Stomach smooth muscle (tissue), 2 donors: ENCODE measurements at regions not wholly inside any gene's neighbourhood (a gene's known extent, or its start where the extent isn't known, plus 50 kb on each side); places are given as distances from the start of the nearest gene placed in this dataset.

Experiments
- H3K27ac ChIP-seq: one replicate; pipeline ENCODE4 v1.7.0; 2013; ENCODE audit warnings: mild to moderate bottlenecking, low read length, inconsistent platforms
- H3K27me3 ChIP-seq, 2 donors: one replicate each; pipeline ENCODE4 v1.7.0; 2013; ENCODE audit warnings: low read length in 2 of 2; ENCODE audit not compliant: insufficient read depth in 2 of 2, control insufficient read depth in 1 of 2
- H3K36me3 ChIP-seq, 2 donors: one replicate each; pipeline ENCODE4 v1.7.0; 2013; ENCODE audit warnings: low read length in 2 of 2; ENCODE audit not compliant: control insufficient read depth in 2 of 2, insufficient read depth in 2 of 2
- H3K4me1 ChIP-seq: one replicate; pipeline ENCODE4 v1.7.0; 2013; ENCODE audit warnings: low read length; ENCODE audit not compliant: control insufficient read depth, insufficient read depth
- H3K4me3 ChIP-seq, 2 donors: one replicate each; pipeline ENCODE4 v1.7.0; 2013; ENCODE audit warnings: low read length in 2 of 2
- H3K9ac ChIP-seq, 2 donors: one replicate each; pipeline ENCODE4 v1.7.0; 2013; ENCODE audit warnings: low read length in 2 of 2, mild to moderate bottlenecking in 1 of 2
- H3K9me3 ChIP-seq, 2 donors: one replicate each; pipeline ENCODE4 v1.7.0; 2013; ENCODE audit warnings: low read length in 2 of 2; ENCODE audit not compliant: control insufficient read depth in 2 of 2
- donor health status: healthy.
- donor health status: Pancreatic carcinoma.

DNA sequence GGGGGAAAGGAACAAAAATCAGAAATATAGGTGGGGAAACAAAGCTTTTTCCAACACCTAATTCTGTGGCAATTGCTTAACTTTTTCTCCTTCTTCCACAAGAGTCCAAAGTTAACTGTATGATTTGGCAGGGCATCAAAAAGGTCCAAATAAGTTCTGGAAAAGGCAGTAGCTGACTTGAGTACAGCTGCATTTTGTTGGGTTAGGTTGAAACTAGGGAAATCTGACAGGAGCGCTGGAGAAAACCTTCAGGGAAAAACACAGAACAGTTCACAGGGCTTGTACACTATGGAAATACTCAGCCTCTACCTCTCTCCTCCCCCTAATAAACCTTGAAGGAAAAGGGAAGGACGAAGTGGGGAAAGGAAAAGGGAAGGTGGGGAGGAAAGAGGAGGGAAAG is 438.6 kb downstream of the ZEB2 start:
- Histone ChIP-seq H3K9me3 (no peaks in the 10 kb centered on the region), H3K27ac (no peak overlapping the region), H3K9ac (no peak overlapping the region)

GRCh38 chr2:144079803-144080202 is 440.1 kb downstream of the ZEB2 start:
- Histone ChIP-seq H3K9ac (no peak overlapping the region), H3K4me3 (no peak overlapping the region), H3K27me3 (no peaks in the 10 kb centered on the region), H3K36me3 (no peaks in the 10 kb centered on the region), H3K27ac (no peak overlapping the region), H3K4me1 (no peaks in the 10 kb centered on the region), H3K9me3 (no peaks in the 10 kb centered on the region)

More for the DNA sequence above, 438.6 kb downstream of the ZEB2 start:
- no peaks in the 10 kb centered on the region for H3K4me1 ChIP-seq
- no peaks in the 10 kb centered on the region for H3K36me3 ChIP-seq
- no peak overlapping the region for H3K4me3 ChIP-seq
- no peaks in the 10 kb centered on the region for H3K27me3 ChIP-seq

DNA sequence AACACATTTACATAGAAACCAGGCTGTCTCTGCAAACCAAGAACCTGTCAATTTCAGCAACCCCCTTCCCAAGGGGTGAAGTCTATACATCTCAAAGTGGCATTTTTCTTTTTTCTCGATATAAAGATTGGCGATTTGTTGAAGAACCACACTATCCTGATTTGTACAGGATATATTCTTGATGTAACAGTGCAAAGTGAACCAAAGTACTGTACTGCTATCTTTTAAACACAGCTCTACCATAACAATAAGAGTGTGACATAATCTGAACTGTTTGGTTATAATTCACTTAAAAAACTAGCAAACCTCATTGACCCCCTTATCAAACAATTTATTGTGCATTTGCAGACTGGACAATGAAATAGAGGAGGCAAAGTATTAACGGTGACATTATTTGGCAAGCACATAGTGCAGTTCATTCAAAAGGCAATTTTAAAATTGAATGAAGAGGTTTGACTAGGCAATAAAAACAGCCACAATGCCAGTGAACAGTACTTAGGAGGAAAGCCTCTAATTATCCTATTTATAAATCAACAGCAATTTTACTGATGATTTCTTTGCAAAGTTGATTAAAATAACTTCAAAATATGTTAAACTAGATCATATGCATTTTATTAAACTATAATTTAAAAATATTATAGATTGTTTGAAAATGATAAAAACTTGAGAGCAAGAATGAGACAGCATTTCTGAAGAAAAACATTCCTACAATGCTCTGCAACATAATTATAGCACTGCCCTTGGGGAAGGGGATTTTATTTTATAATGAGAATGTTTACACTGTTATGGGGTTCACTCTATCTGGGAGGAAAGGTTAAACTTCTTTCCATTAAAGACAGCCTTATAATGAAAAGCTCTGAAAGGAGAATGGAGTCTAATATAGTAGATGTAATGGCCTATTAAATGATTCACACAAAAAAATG is 440.9 kb downstream of the ZEB2 start:
- no peaks in the 10 kb centered on the region for H3K27me3 ChIP-seq
- H3K27ac ChIP-seq: no peak overlapping the region
- H3K36me3 ChIP-seq: no peaks in the 10 kb centered on the region
- H3K9me3 ChIP-seq: no peaks in the 10 kb centered on the region
- no peak overlapping the region for H3K4me3 ChIP-seq
- no peaks in the 10 kb centered on the region for H3K4me1 ChIP-seq
- no peak overlapping the region for H3K9ac ChIP-seq

DNA sequence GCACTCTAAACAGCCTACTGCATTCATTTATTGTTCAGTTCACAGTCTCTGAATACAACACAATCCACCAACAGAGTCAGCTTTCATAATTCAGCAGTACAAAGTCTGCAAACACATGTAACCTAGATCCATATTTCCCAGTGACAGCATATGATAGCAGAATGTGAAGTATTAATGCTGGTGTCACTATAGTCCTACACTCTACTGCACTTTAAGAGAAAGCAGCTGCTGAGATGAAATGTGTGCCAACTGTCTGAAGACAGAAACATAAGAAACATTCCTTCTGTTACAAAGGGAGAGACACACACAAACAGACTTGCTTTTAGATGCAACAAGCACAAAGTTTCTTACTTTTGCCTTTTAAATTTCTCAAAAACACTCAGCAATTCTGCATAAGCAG is 441.8 kb downstream of the ZEB2 start:
- Histone ChIP-seq H3K27ac (no peak overlapping the region), H3K9ac (no peak overlapping the region), H3K27me3 (no peaks in the 10 kb centered on the region), H3K9me3 (no peaks in the 10 kb centered on the region), H3K36me3 (no peaks in the 10 kb centered on the region), H3K4me3 (no peak overlapping the region), H3K4me1 (no peaks in the 10 kb centered on the region)

GRCh38 chr2:144074450-144074849 is 445.5 kb downstream of the ZEB2 start:
- Histone ChIP-seq H3K9me3 (no peaks in the 10 kb centered on the region), H3K4me1 (no peaks in the 10 kb centered on the region)

GRCh38 chr2:144071461-144071860 is 448.5 kb downstream of the ZEB2 start:
- Histone ChIP-seq H3K36me3 (no peaks in the 10 kb centered on the region), H3K4me1 (no peaks in the 10 kb centered on the region), H3K4me3 (no peak overlapping the region), H3K27ac (no peak overlapping the region), H3K27me3 (no peaks in the 10 kb centered on the region), H3K9ac (no peak overlapping the region), H3K9me3 (no peaks in the 10 kb centered on the region)

More at GRCh38 chr2:144074450-144074849, 445.5 kb downstream of the ZEB2 start:
- Histone ChIP-seq H3K36me3 (no peaks in the 10 kb centered on the region), H3K27me3 (no peaks in the 10 kb centered on the region), H3K9ac (no peak overlapping the region), H3K27ac (no peak overlapping the region), H3K4me3 (no peak overlapping the region)

GRCh38 chr2:144067506-144067905 is 452.4 kb downstream of the ZEB2 start:
- Histone ChIP-seq H3K27ac (no peak overlapping the region), H3K9ac (no peak overlapping the region), H3K9me3 (no peaks in the 10 kb centered on the region), H3K27me3 (no peaks in the 10 kb centered on the region), H3K4me3 (no peak overlapping the region), H3K36me3 (no peaks in the 10 kb centered on the region), H3K4me1 (no peaks in the 10 kb centered on the region)

- no peaks in the 10 kb centered on the region for H3K4me1 ChIP-seq
- H3K27me3 ChIP-seq: no peaks in the 10 kb centered on the region
- no peak overlapping the region for H3K27ac ChIP-seq
- H3K36me3 ChIP-seq: no peaks in the 10 kb centered on the region
- H3K9ac ChIP-seq: no peak overlapping the region
- no peak overlapping the region for H3K4me3 ChIP-seq
- no peaks in the 10 kb centered on the region for H3K9me3 ChIP-seq
Measured at GRCh38 chr2:144063602-144064001, 456.3 kb downstream of the ZEB2 start.

DNA sequence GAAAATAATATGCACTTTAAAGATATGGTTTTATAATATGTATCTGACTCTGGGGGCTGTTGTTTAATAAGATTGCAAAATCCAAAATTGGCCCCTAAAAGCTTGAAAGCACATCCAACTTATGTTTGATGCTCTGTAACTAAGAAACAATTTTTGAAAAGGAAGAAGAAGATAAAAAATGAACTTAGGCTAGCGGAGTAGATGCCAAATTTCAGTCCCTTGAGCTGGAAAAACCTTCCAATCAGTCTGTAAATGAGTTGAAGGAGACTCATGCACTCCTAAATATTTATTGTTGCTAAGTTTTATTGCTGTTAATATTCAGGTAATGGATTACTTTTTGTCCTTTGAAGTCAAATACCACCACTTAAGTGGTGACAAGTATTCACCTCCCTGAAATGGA is 465.0 kb downstream of the ZEB2 start:
- Histone ChIP-seq H3K9ac (no peak overlapping the region), H3K9me3 (no peaks in the 10 kb centered on the region), H3K27ac (no peak overlapping the region), H3K4me3 (no peak overlapping the region), H3K36me3 (no peaks in the 10 kb centered on the region), H3K27me3 (no peaks in the 10 kb centered on the region), H3K4me1 (no peaks in the 10 kb centered on the region)

- Histone ChIP-seq H3K36me3 (no peaks in the 10 kb centered on the region), H3K9me3 (no peaks in the 10 kb centered on the region), H3K4me1 (no peaks in the 10 kb centered on the region), H3K27ac (no peak overlapping the region), H3K9ac (no peak overlapping the region), H3K27me3 (no peaks in the 10 kb centered on the region), H3K4me3 (no peak overlapping the region)
Measured at GRCh38 chr2:144052083-144052482, 467.8 kb downstream of the ZEB2 start.

- no peak overlapping the region for H3K9ac ChIP-seq
- no peaks in the 10 kb centered on the region for H3K27me3 ChIP-seq
- H3K9me3 ChIP-seq: no peaks in the 10 kb centered on the region
- H3K4me3 ChIP-seq: no peak overlapping the region
- H3K4me1 ChIP-seq: no peaks in the 10 kb centered on the region
- no peak overlapping the region for H3K27ac ChIP-seq
- no peaks in the 10 kb centered on the region for H3K36me3 ChIP-seq
Measured at GRCh38 chr2:144049137-144049536, 470.8 kb downstream of the ZEB2 start.
